K562 (cell line): ENCODE measurements at regions not wholly inside any gene's neighbourhood (a gene's known extent, or its start where the extent isn't known, plus 50 kb on each side); places are given as distances from the start of the nearest gene placed in this dataset.

Source experiments
- ATAC-seq: fragments of 200-7000 bp; cut with Tn5 transposase; 3 replicates; pipeline ENCODE4 v1.9.1; 2020; ENCODE audit warnings: moderate library complexity
- BruUV-seq: library from RNA; stranded (reverse); fragments of 400-500 nt; replicated peaks from 2 replicates; lab custom pipeline; 2021; lab: Mats Ljungman, UMichigan
- CTCF ChIA-PET: fragments of 300-600 bp; formaldehyde crosslinking; extraction: SDS; loops from one replicate; lab custom pipeline; 2021; ENCODE audit warnings: low intra/inter-chr PET ratio; lab: Yijun Ruan, JAX
- POLR2A ChIA-PET: fragments of 300-600, 350-650 bp; sonication (Branson Sonifier 250); formaldehyde crosslinking; extraction: SDS; loops from one replicate; lab custom pipeline; 2021; ENCODE audit warnings: antibody characterized with exemption, inconsistent platforms; lab: Yijun Ruan, JAX
- DNase-seq, 4 experiments: peaks; one replicate each; pipeline versions ENCODE4 v3.0.0 to v3.0.0-alpha.2; 2011 to 2018; ENCODE audit warnings: low spot score in 3 of 4, mixed read lengths in 3 of 4; ENCODE audit errors: extremely low read depth in 1 of 4
- FAIRE-seq: peaks from 2 replicates; lab custom pipeline; 2011; peaks lifted over from hg19 to GRCh38; lab: Jason Lieb, UNC
- H2AFZ ChIP-seq: 2 replicates; pipeline ENCODE4 v1.6.0; 2011; ENCODE audit warnings: low read depth, low read length, control low read depth, inconsistent platforms
- H3K27ac ChIP-seq: fragments of 200-600 bp; 3 replicates; pipeline ENCODE4 v1.8.0; 2011; ENCODE audit warnings: low read depth, mild to moderate bottlenecking, control low read depth, inconsistent platforms, low read length, moderate library complexity, mixed read lengths; ENCODE audit errors: extremely low read depth
- H3K27me3 ChIP-seq, 2 experiments: fragments of 300-600 bp in 1 of 2; 2 replicates in 1 of 2; 3 replicates in 1 of 2; pipeline versions ENCODE4 v1.6.0 to v1.8.0; 2011; ENCODE audit warnings: inconsistent platforms in 2 of 2, low read length in 2 of 2, mild to moderate bottlenecking in 1 of 2, mixed read lengths in 1 of 2, moderate library complexity in 1 of 2; ENCODE audit not compliant: control insufficient read depth in 2 of 2, insufficient read depth in 2 of 2
- H3K36me3 ChIP-seq: fragments of 300-600 bp; 3 replicates; pipeline ENCODE4 v1.8.0; 2011; ENCODE audit warnings: mild to moderate bottlenecking, low read length, inconsistent platforms; ENCODE audit not compliant: control insufficient read depth, insufficient read depth
- H3K4me1 ChIP-seq, 2 experiments: fragments of 200-600 bp in 1 of 2; replicated peaks in 1 of 2; 2 replicates in 1 of 2; 3 replicates in 1 of 2; pipeline versions ENCODE4 v1.5.1 to v1.8.0; 2011; ENCODE audit warnings: inconsistent platforms in 2 of 2, low read length in 2 of 2, mild to moderate bottlenecking in 1 of 2, mixed read lengths in 1 of 2, moderate library complexity in 1 of 2; ENCODE audit not compliant: control insufficient read depth in 2 of 2, insufficient read depth in 2 of 2
- H3K4me2 ChIP-seq: 2 replicates; pipeline ENCODE4 v1.6.1; 2011; ENCODE audit warnings: low read length, control low read depth, inconsistent platforms, mixed read lengths; ENCODE audit not compliant: insufficient read depth
- H3K4me3 ChIP-seq: fragments of 200-600 bp; sonication (generic), shearing (Covaris generic); 2 replicates; pipeline ENCODE4 v1.5.1; 2016; ENCODE audit warnings: control low read depth, inconsistent platforms
- H3K79me2 ChIP-seq: fragments of 200-600 bp; 3 replicates; pipeline ENCODE4 v1.8.0; 2011; ENCODE audit warnings: low read length, inconsistent platforms; ENCODE audit not compliant: control insufficient read depth, insufficient read depth
- H3K9ac ChIP-seq, 2 experiments: 2 replicates each; pipeline versions ENCODE4 v1.6.0 to v1.6.1; 2011; ENCODE audit warnings: low read depth in 2 of 2, low read length in 2 of 2, control low read depth in 1 of 2, inconsistent platforms in 1 of 2, mild to moderate bottlenecking in 1 of 2, mixed read lengths in 1 of 2; ENCODE audit not compliant: insufficient read depth in 1 of 2
- H3K9me1 ChIP-seq: one replicate; pipeline ENCODE4 v1.6.0; 2011; ENCODE audit warnings: inconsistent platforms, mild to moderate bottlenecking, low read length, moderate library complexity; ENCODE audit not compliant: control insufficient read depth, insufficient read depth
- H3K9me3 ChIP-seq: replicated peaks from 2 replicates; pipeline ENCODE4 v1.5.1; 2011; ENCODE audit warnings: low read depth, low read length, inconsistent platforms; ENCODE audit not compliant: control insufficient read depth, insufficient read depth
- H4K20me1 ChIP-seq: replicated peaks from 2 replicates; pipeline ENCODE4 v1.6.1; 2011; ENCODE audit warnings: low read length, inconsistent platforms, mixed read lengths; ENCODE audit not compliant: control insufficient read depth, insufficient read depth
- AFF4 ChIP-seq: sonication (generic); formaldehyde crosslinking; IDR thresholded peaks from 2 replicates; pipeline ENCODE4 v1.8.0; 2023; ENCODE audit warnings: mild to moderate bottlenecking, missing genetic modification reagents
- GABPA ChIP-seq: fragments of 200-800 bp; sonication (Bioruptor generic); conservative IDR thresholded peaks from 2 replicates; pipeline ENCODE4 v1.6.1; 2016; ENCODE audit warnings: low read depth, missing genetic modification characterization, missing compliant biosample characterization
- HSF4 ChIP-seq: fragments of 250-450 bp; sonication (Bioruptor Pico); IDR thresholded peaks from 2 replicates; pipeline ENCODE4 v2.1.2; 2022; ENCODE audit warnings: mild to moderate bottlenecking, moderate library complexity, borderline replicate concordance
- POLR3G ChIP-seq: IDR thresholded peaks from 2 replicates; pipeline ENCODE4 v1.6.1; 2011; ENCODE audit not compliant: insufficient read length, insufficient replicate concordance; ENCODE audit errors: extremely low read depth
- PTRF ChIP-seq: fragments of 450-650 bp; IDR thresholded peaks from 2 replicates; pipeline ENCODE4 v1.6.1; 2016; ENCODE audit warnings: mild to moderate bottlenecking, missing genetic modification characterization, missing compliant biosample characterization
- ZNF449 ChIP-seq: fragments of 250-450 bp; sonication (Bioruptor Pico); IDR thresholded peaks from 2 replicates; pipeline ENCODE4 v1.8.0; 2022; ENCODE audit warnings: moderate library complexity, mild to moderate bottlenecking, inconsistent platforms
- ZNF766 ChIP-seq: fragments of 200-800 bp; sonication (Bioruptor generic); conservative IDR thresholded peaks from 2 replicates; pipeline ENCODE4 v1.6.1; 2016; ENCODE audit warnings: missing genetic modification characterization, missing compliant biosample characterization
- WGBS: fragments of 100-300 bp; shearing (Covaris generic); methylation state at CpG from one replicate; pipeline ENCODE4 v1.1.6; 2016; ENCODE audit warnings: low coverage, mixed read lengths; ENCODE audit not compliant: insufficient coverage; ENCODE audit errors: missing lambda C conversion rate; 5-methylcytosine and 5-hydroxymethylcytosine counted together
- in situ Hi-C: fragments of 300-500 bp; cut with MboI; formaldehyde crosslinking; loops from 4 replicates; pipeline ENCODE4 v1.15.0; 2018; ENCODE audit warnings: inconsistent platforms, mixed read lengths
- intact Hi-C: fragments of 100-400 bp; cut with micrococcal nuclease; formaldehyde crosslinking; loops from 2 replicates; pipeline ENCODE4 v1.14.2; 2022

GRCh38 chr2:217515615-217516309, 487.0 kb downstream of the TNS1 start (continued):
- no peak for TF ChIP-seq HSF4 (CRISPR knock-in tag)
- TF ChIP-seq, all 486 proteins: peak for 0

- H3K9ac ChIP-seq, result no peak overlapping the region
- TF ChIP-seq PTRF (tag), result no peak
- no peak for TF ChIP-seq POLR3G
- TF ChIP-seq GABPA (tag), result no peak
- no peak for TF ChIP-seq ZNF766 (CRISPR knock-in tag)
- TF ChIP-seq AFF4 (CRISPR knock-in tag), result no peak
- no peak for TF ChIP-seq ZNF449
- H3K4me1 ChIP-seq, result no peaks in the 10 kb centered on the region
- DNase-seq (no peak), FAIRE-seq (no peak), ATAC-seq (no peak)
- H4K20me1 ChIP-seq, result no peaks in the 10 kb centered on the region
- POLR2A ChIA-PET, result no interaction called here
- intact Hi-C loops, result loop anchor here (5.0 kb wide), 4 partner anchors 346 to 831 kb away; partner anchors contain the start of gene IGFBP5
- H3K27ac ChIP-seq, result no peak overlapping the region
- no peaks in the 10 kb centered on the region for H3K9me1 ChIP-seq
- no peaks in the 10 kb centered on the region for H3K27me3 ChIP-seq
- in situ Hi-C loops, result loop anchor here (10.0 to 25.0 kb wide), 3 partner anchors 526 to 976 kb away; no protein-coding TSS in a partner anchor
- CTCF ChIA-PET, result no interaction called here
- no peaks in the 10 kb centered on the region for H3K9me3 ChIP-seq
- H3K4me3 ChIP-seq, result no peak overlapping the region
- no peaks in the 10 kb centered on the region for H3K36me3 ChIP-seq
- no TSS peak for BruUV-seq
- 0% methylated on average over 1 of the region's 1 CpG for WGBS
- no peak overlapping the region for H2AFZ ChIP-seq
- H3K4me2 ChIP-seq, result no peak overlapping the region
- H3K79me2 ChIP-seq, result no peaks in the 10 kb centered on the region
Observed at GRCh38 chr2:217513258-217513657, 489.5 kb downstream of the TNS1 start.
